HepG2 (cell line): ENCODE measurements at regions not wholly inside any gene's neighbourhood (a gene's known extent, or its start where the extent isn't known, plus 50 kb on each side); places are given as distances from the start of the nearest gene placed in this dataset.
"Not testable (repeated sequence)": the region's sequence is repeated elsewhere in the genome, so short reads cannot be mapped to it uniquely, and the experiment has no call there.

ENCODE experiments used
- ATAC-seq: fragments of 200-7000 bp; cut with Tn5 transposase; 3 replicates; pipeline ENCODE4 v1.9.1; 2020; ENCODE audit warnings: mild to moderate bottlenecking, moderate library complexity
- BruUV-seq: library from RNA; stranded (reverse); fragments of 400-500 nt; replicated peaks from 2 replicates; lab custom pipeline; 2021; lab: Mats Ljungman, UMichigan
- CTCF ChIA-PET: fragments of 300-600 bp; formaldehyde crosslinking; extraction: SDS; loops from one replicate; lab custom pipeline; 2021; ENCODE audit warnings: low total read pairs, inconsistent platforms, low intra/inter-chr PET ratio; lab: Yijun Ruan, JAX
- POLR2A ChIA-PET: fragments of 350-600 bp; sonication (Branson Sonifier 250); formaldehyde crosslinking; loops from one replicate; lab custom pipeline; 2020; ENCODE audit warnings: antibody characterized with exemption, inconsistent platforms; lab: Yijun Ruan, JAX
- DNase-seq: peaks from one replicate; pipeline ENCODE4 v3.0.0-alpha.2; 2015; ENCODE audit warnings: low spot score
- FAIRE-seq: peaks from 3 replicates; lab custom pipeline; 2011; peaks lifted over from hg19 to GRCh38; lab: Jason Lieb, UNC
- H2AFZ ChIP-seq: one replicate; pipeline ENCODE4 v1.6.1; 2011; ENCODE audit warnings: low read length, inconsistent platforms
- H3K27ac ChIP-seq: fragments of 300-600 bp; 3 replicates; pipeline ENCODE4 v1.8.0; 2011; ENCODE audit warnings: mixed run types, mild to moderate bottlenecking, mixed read lengths, low read length, inconsistent platforms; ENCODE audit not compliant: insufficient read depth; ENCODE audit errors: extremely low read length
- H3K27me3 ChIP-seq, 2 experiments: fragments of 200-600 bp in 1 of 2; 2 replicates in 1 of 2; 3 replicates in 1 of 2; pipeline versions ENCODE4 v1.6.0 to v1.8.0; 2011; ENCODE audit warnings: low read length in 2 of 2, mild to moderate bottlenecking in 2 of 2, moderate library complexity in 2 of 2, inconsistent platforms in 1 of 2; ENCODE audit not compliant: insufficient read depth in 2 of 2, control insufficient read depth in 1 of 2
- H3K36me3 ChIP-seq, 2 experiments: fragments of 200-600 bp in 1 of 2; replicated peaks in 1 of 2; 2 replicates in 1 of 2; 3 replicates in 1 of 2; pipeline versions ENCODE4 v1.5.1 to v1.8.0; 2011; ENCODE audit warnings: low read length in 2 of 2, inconsistent platforms in 1 of 2; ENCODE audit not compliant: insufficient read depth in 2 of 2, control insufficient read depth in 1 of 2
- H3K4me1 ChIP-seq: 2 replicates; pipeline ENCODE4 v1.5.1; 2012; ENCODE audit warnings: low read length, inconsistent platforms; ENCODE audit not compliant: insufficient read depth
- H3K4me2 ChIP-seq: 2 replicates; pipeline ENCODE4 v1.6.0; 2011; ENCODE audit warnings: low read depth, low read length, inconsistent platforms
- H3K4me3 ChIP-seq, 3 experiments: fragments of 200-600 bp in 1 of 3; sonication (generic), shearing (Covaris generic) in 1 of 3; replicated peaks in 1 of 3; 2 replicates each; pipeline ENCODE4 v1.5.1; 2011 to 2016; ENCODE audit warnings: low read length in 3 of 3, inconsistent platforms in 2 of 3, low read depth in 2 of 3, mild to moderate bottlenecking in 2 of 3, control low read depth in 1 of 3, mixed read lengths in 1 of 3; ENCODE audit not compliant: insufficient read depth in 1 of 3
- H3K79me2 ChIP-seq: one replicate; pipeline ENCODE4 v1.6.1; 2011; ENCODE audit warnings: low read length, inconsistent platforms; ENCODE audit not compliant: insufficient read depth
- H3K9ac ChIP-seq: 2 replicates; pipeline ENCODE4 v1.6.0; 2011; ENCODE audit warnings: mild to moderate bottlenecking, low read depth, low read length, inconsistent platforms; ENCODE audit not compliant: insufficient read depth
- H3K9me3 ChIP-seq: 2 replicates; pipeline ENCODE4 v1.5.1; 2012; ENCODE audit warnings: mild to moderate bottlenecking, low read length
- H4K20me1 ChIP-seq: 2 replicates; pipeline ENCODE4 v1.6.0; 2011; ENCODE audit warnings: inconsistent platforms, mild to moderate bottlenecking, low read length, moderate library complexity; ENCODE audit not compliant: insufficient read depth
- WGBS: methylation state at CpG from one replicate; pipeline ENCODE4 v1.1.6; 2017; ENCODE audit warnings: low lambda C conversion rate; 5-methylcytosine and 5-hydroxymethylcytosine counted together
- in situ Hi-C: cut with HindIII; loops from 2 replicates; pipeline ENCODE4 v1.10.0; 2017; ENCODE audit warnings: low pct_unique_long_range_greater_than_20kb; ENCODE audit not compliant: extremely low pct_ligation_motif_present
- intact Hi-C: fragments of 100-400 bp; cut with micrococcal nuclease; formaldehyde crosslinking; loops from one replicate; pipeline ENCODE4 v1.10.0; 2022; ENCODE audit not compliant: unreplicated experiment

- ATAC-seq, H3K4me3 ChIP-seq, POLR2A ChIA-PET, H3K9ac ChIP-seq, H3K27me3 ChIP-seq, intact Hi-C loops, in situ Hi-C loops, H3K4me2 ChIP-seq, H3K36me3 ChIP-seq, H3K4me1 ChIP-seq, H3K9me3 ChIP-seq, FAIRE-seq, H3K79me2 ChIP-seq, BruUV-seq, CTCF ChIA-PET, H2AFZ ChIP-seq, DNase-seq, H3K27ac ChIP-seq, H4K20me1 ChIP-seq: not testable (repeated sequence)
- WGBS = 20% methylated on average over 1 of the region's 6 CpGs
Observed at GRCh38 chr12:131341608-131342007, 369.3 kb upstream of the SFSWAP start.

GRCh38 chr12:131343436-131343835, 367.5 kb upstream of the SFSWAP start:
- H3K27me3 ChIP-seq, in situ Hi-C loops, H4K20me1 ChIP-seq, FAIRE-seq, intact Hi-C loops, POLR2A ChIA-PET, H3K4me3 ChIP-seq, DNase-seq, H3K27ac ChIP-seq, H3K9ac ChIP-seq, CTCF ChIA-PET, ATAC-seq, H3K4me2 ChIP-seq, BruUV-seq, H3K36me3 ChIP-seq, H3K79me2 ChIP-seq, H3K4me1 ChIP-seq, H3K9me3 ChIP-seq, H2AFZ ChIP-seq: not testable (repeated sequence)
- 0% methylated on average over 3 of the region's 3 CpGs for WGBS
